ENCODE measurements at regions not wholly inside any gene's neighbourhood (a gene's known extent, or its start where the extent isn't known, plus 50 kb on each side); places are given as distances from the start of the nearest gene placed in this dataset.

DNA sequence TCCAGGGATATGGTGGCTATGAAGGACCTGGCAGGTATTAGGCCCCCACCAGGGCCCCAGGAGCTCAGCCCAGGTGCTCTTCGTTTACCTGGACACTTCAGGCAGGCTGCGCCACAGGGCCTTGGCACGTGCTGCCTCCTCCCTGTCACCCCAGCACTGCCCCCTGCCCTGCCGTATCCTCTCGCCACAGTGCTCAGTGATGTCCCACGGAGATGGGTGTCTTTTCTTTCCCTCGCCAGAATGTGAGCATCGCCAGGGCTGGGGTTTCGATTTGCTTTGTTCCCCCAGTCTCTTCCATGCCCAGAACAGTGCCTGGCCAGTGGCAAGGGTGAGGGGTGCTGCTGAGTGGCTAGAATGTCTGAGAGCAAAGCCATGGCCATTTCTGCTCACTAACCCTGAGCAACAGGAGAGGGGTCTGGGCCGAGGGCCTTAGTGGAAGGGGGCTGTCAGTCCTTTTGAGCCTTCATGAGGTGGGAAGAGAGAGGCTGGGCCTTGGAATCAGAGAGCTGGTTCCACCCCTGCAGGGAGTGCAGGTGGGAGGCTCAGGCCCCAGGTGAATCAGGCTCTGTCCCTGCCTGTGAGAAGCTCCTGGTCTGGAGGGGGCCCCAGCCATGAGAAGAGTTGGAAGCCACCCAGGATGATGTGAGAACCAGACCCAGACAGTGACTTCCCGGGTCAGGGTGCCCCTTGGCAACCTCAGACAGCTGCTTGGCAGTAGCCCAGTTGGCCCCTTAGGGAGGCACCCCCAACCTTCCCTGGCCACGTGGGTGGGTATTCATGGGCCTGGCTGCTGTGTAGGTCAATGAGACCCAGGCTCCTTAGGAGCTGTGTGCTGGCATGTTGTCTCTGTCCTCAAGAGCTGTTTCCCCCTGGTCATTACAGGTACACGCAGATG is 129.9 kb upstream of the HS6ST1 start:
- H3K4me3 ChIP-seq (ENCODE audit: low read length), result no peak overlapping the region
- no peak for TF ChIP-seq CTCF (conservative IDR thresholded peaks at IDR 0.05; ENCODE audit: low read length)
- DNase-seq (ENCODE audit: low read depth), result no peak

- no peak for DNase-seq (ENCODE audit: low read depth)
- TF ChIP-seq CTCF (conservative IDR thresholded peaks at IDR 0.05; ENCODE audit: low read length), result no peak
- no peak overlapping the region for H3K4me3 ChIP-seq (ENCODE audit: low read length)
Measured at GRCh38 chr2:128449226-128450061, 130.8 kb upstream of the HS6ST1 start.

DNA sequence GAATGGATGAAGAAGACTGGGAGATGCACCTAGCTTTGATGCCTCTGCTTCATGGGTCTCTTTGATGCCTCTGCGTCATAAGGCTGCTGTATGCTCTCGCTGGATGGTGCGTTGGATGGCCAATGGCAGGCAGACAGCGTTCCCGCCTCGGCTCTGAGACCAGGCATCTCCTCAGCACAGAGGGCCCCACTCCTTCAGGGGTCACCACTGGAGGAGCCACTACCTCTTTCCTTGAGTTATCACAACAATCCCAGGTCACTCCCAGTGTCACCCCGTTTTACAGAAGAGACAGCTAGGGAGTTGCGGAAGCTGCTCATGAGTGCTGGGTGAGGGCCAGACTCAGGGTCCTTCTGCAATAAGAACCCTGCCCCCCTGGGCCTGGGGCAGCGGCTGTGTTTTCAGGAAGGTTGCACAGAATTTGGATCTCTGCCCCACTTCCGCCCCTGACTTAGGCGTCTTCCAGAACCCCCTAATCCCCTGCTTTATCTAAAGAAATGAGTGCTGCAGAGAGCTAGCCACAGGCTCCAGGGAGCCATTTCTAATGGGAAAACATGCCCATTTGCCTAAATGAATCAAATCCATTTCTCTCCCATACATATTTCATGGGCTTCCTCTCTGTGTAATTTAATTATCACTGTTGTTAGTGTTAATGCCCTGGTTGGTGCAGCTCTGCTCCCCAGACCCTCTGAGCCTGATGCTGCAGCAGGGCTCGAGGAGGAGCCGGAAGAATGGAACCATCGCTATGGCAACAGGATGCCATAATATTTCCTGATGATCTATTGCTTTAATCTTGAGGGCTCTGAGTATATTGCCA is 131.8 kb upstream of the HS6ST1 start:
- DNase-seq (ENCODE audit: low read depth), result no peak
- no peak overlapping the region for H3K4me3 ChIP-seq (ENCODE audit: low read length)
- TF ChIP-seq CTCF (conservative IDR thresholded peaks at IDR 0.05; ENCODE audit: low read length), result no peak

- no peak for TF ChIP-seq CTCF (conservative IDR thresholded peaks at IDR 0.05; ENCODE audit: low read length)
- no peak for DNase-seq (ENCODE audit: low read depth)
- no peak overlapping the region for H3K4me3 ChIP-seq (ENCODE audit: low read length)
Measured at GRCh38 chr2:128451084-128452023, 132.7 kb upstream of the HS6ST1 start.

GRCh38 chr2:128452024-128452411 is 133.3 kb upstream of the HS6ST1 start:
- no peak overlapping the region for H3K4me3 ChIP-seq (ENCODE audit: low read length)
- DNase-seq (ENCODE audit: low read depth), result no peak
- no peak for TF ChIP-seq CTCF (conservative IDR thresholded peaks at IDR 0.05; ENCODE audit: low read length)

Measured in AG10803 (cell line).